NCI-H524 (cell line): ENCODE measurements at regions not wholly inside any gene's neighbourhood (a gene's known extent, or its start where the extent isn't known, plus 50 kb on each side); places are given as distances from the start of the nearest gene placed in this dataset.
"Not testable (repeated sequence)": the region's sequence is repeated elsewhere in the genome, so short reads cannot be mapped to it uniquely, and the experiment has no call there.

Experiments
- DNase-seq, 2 experiments: peaks; one replicate each; lab custom pipeline; 2025; lab: John Stamatoyannopoulos, UW

GRCh38 chr9:108411632-108412031 lies 444.2 kb downstream of the ACTL7B start:
- no peak for DNase-seq

- no peak for DNase-seq
Measured at GRCh38 chr9:108410161-108410560, 445.6 kb downstream of the ACTL7B start.

- no peak for DNase-seq
Measured at GRCh38 chr9:108400297-108400696, 455.5 kb downstream of the ACTL7B start.

GRCh38 chr9:108399851-108400250 lies 455.9 kb downstream of the ACTL7B start:
- DNase-seq = no peak

GRCh38 chr9:108397286-108397685 lies 458.5 kb downstream of the ACTL7B start:
- no peak for DNase-seq

GRCh38 chr9:108396611-108397010 lies 459.2 kb downstream of the ACTL7B start:
- no peak for DNase-seq

- DNase-seq = peak in 1 of 2 experiments; percentile 52
Measured at GRCh38 chr9:108396193-108396592, 459.6 kb downstream of the ACTL7B start.

- peak in 1 of 2 experiments; percentile 35 for DNase-seq
Measured at GRCh38 chr9:108395421-108395820, 460.4 kb downstream of the ACTL7B start.

GRCh38 chr9:108394726-108395125 lies 461.1 kb downstream of the ACTL7B start:
- no peak for DNase-seq

- DNase-seq = not testable (repeated sequence)
Measured at GRCh38 chr9:108393481-108394001, 462.2 kb downstream of the ACTL7B start.

- no peak for DNase-seq
Measured at GRCh38 chr9:108392877-108393276, 462.9 kb downstream of the ACTL7B start.

- DNase-seq = no peak
Measured at GRCh38 chr9:108389056-108389455, 466.7 kb downstream of the ACTL7B start.

- no peak for DNase-seq
Measured at GRCh38 chr9:108386859-108387384, 468.9 kb downstream of the ACTL7B start.

GRCh38 chr9:108386032-108386431 lies 469.8 kb downstream of the ACTL7B start:
- no peak for DNase-seq

GRCh38 chr9:108383796-108384195 lies 472.0 kb downstream of the ACTL7B start:
- peak in 1 of 2 experiments; percentile 4 for DNase-seq

- peak; percentile 57 to 84 for DNase-seq
Measured at GRCh38 chr9:108382310-108382709, 473.5 kb downstream of the ACTL7B start.

- no peak for DNase-seq
Measured at GRCh38 chr9:108377881-108378280, 477.9 kb downstream of the ACTL7B start.

GRCh38 chr9:108377382-108377781 lies 478.4 kb downstream of the ACTL7B start:
- no peak for DNase-seq

GRCh38 chr9:108376140-108376539 lies 479.6 kb downstream of the ACTL7B start:
- no peak for DNase-seq

GRCh38 chr9:108374626-108375025 lies 481.2 kb downstream of the ACTL7B start:
- DNase-seq = no peak

- DNase-seq = no peak
Measured at GRCh38 chr9:108367188-108367587, 488.6 kb downstream of the ACTL7B start.

- DNase-seq = peak in 1 of 2 experiments; percentile 21
Measured at GRCh38 chr9:108363311-108363710, 492.5 kb downstream of the ACTL7B start.

GRCh38 chr9:108360304-108360703 lies 495.5 kb downstream of the ACTL7B start:
- no peak for DNase-seq

GRCh38 chr9:108356806-108357205 lies 499.0 kb downstream of the ACTL7B start:
- DNase-seq = no peak
